ENCODE measurements at regions not wholly inside any gene's neighbourhood (a gene's known extent, or its start where the extent isn't known, plus 50 kb on each side); places are given as distances from the start of the nearest gene placed in this dataset.
"Not testable (repeated sequence)": the region's sequence is repeated elsewhere in the genome, so short reads cannot be mapped to it uniquely, and the experiment has no call there.

- DNase-seq (ENCODE audit: low read depth) = no peak
Observed at GRCh38 chr7:68244389-68244788, 1247.8 kb downstream of the TYW1 start.

- DNase-seq (ENCODE audit: low read depth) = no peak
Observed at GRCh38 chr7:68245688-68246087, 1249.1 kb downstream of the TYW1 start.

DNA sequence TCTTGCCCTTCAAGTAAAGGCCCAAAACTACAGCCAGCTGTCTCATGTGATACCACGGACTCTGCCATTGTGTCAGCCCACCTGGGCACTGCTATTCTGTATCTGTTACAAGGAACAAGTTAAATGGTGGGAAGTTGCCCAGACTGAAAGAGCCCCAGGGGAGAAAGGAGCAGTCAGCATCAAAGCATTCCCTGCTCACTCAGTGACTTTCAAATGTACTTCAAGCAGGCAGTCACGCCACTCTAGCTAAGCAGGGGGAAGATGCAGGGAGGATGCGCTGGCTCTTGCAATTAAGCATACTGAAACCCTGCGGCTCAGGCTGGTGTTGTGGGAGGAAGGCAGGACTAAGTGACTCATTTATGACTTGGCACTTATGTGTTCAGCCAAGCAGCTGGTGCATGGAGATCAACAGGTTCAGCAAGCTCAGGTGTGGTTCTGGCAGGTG is 1249.6 kb downstream of the TYW1 start:
- no peak for DNase-seq (ENCODE audit: low read depth)

DNA sequence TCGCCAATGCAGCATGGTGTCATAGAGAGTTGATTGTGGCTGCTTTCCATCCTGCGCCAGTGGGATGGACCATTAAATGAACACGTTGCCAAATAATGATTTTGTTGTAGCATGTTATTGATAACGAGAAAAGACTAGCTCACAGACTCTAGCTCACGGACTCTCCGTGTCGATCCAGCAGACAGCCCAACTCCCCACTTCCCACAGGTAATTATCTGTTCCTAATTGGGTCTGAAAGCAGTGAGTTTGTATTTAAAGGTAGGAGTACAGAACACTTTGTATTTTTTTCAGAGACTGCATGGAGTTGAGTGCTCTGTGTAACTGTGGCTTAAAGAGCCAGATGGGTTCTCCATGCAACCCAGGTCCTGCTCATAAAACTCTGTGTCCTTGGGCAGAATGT is 1250.5 kb downstream of the TYW1 start:
- no peak for DNase-seq (ENCODE audit: low read depth)

DNA sequence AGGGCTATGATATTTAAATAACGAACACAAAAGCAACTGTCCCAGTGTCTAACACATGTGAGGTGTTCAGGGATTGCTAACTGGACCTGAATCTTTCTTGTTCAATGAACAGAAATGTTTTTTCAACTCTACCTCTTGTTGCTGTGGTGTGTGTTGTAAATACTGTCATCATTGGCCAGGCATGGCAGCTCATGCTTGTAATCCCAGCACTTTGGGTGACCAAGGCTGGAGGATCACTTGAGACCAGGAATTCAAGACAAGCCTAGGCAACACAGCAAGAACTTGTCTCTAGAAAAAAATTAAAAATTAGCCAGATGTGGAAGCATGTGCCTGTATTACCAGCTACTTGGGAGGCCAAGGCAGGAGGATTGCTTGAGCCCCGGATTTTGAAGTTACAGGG is 1250.9 kb downstream of the TYW1 start:
- no peak for DNase-seq (ENCODE audit: low read depth)

- DNase-seq (ENCODE audit: low read depth) = no peak
Observed at GRCh38 chr7:68248973-68249372, 1252.3 kb downstream of the TYW1 start.

DNA sequence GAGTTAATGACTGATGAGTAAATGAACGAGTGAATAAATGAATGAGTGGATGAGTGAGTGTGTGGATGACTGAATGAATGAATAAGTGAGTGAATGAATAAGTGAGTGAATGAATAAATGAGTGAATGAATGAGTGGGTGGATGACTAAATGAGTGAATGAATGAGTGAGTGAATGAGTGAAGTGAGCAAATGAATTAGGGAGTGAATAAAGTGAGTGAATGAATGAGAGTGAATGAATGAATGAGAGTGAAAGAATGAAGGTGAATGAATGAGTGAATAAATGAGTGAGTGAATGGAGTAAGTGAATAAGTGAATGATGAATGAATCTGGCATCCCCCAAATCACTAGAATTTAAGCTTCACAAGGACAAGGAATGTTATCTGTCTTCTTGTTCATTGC is 1253.0 kb downstream of the TYW1 start:
- no peak for DNase-seq (ENCODE audit: low read depth)

DNA sequence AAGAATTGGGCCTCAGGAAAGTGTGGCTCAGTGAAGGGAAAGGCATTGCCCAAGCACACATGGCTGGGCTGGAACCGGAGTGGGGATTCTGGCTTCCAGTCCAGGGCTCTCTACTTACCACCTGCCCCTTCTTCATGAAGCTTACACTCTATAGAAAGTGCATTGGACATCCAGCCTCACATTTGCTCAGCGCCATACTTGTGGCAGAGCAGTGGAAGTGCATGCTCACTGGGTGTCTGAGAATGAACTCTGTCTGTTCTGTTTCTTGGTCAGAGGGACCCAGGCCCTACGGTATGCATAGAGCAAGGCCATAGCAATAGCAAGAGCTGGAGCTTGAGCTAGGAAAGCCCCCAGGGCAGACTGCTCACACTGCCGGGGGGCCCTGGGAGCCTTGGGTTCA is 1253.5 kb downstream of the TYW1 start:
- no peak for DNase-seq (ENCODE audit: low read depth)

GRCh38 chr7:68254815-68255214 is 1258.2 kb downstream of the TYW1 start:
- DNase-seq (ENCODE audit: low read depth) = not testable (repeated sequence)

- no peak for DNase-seq (ENCODE audit: low read depth)
Observed at GRCh38 chr7:68256295-68256694, 1259.7 kb downstream of the TYW1 start.

DNA sequence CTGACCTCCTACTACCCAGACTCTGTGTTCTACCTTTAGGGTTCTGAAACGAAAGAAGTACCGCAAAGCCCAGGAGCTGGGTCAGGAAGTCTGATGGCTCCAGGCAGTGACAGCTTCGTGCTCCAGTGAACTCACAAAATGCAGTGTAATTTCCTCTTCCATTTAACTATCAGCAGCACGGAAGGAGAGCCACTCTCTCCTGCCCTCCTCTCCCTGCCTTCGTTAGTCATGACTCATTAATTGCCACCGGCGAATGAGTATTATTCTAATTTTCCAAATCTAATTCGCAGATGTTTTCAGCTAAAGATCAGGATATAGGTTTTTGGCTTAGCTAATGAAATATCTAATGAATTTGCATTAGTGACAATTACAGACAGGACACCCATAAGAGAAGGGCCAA is 1262.0 kb downstream of the TYW1 start:
- no peak for DNase-seq (ENCODE audit: low read depth)

DNA sequence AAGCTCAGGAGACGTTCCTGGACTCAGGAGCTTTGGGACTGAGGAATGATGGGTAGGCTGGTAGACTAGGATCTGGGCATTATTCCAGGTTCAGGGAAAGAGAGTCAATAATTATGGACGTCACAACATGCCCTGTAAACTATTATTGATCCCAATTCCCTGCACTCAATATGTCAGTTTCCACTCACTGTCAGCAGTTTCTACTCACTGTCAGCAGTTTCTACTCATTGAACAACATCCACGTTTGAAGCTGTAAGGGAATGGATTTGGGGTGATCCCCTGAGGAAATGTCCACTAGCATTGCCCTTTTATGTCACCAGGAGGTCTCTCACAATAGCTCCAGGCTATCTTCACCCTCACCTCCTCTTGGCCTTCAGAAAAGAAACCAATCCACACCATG is 1268.6 kb downstream of the TYW1 start:
- DNase-seq (ENCODE audit: low read depth) = no peak

DNA sequence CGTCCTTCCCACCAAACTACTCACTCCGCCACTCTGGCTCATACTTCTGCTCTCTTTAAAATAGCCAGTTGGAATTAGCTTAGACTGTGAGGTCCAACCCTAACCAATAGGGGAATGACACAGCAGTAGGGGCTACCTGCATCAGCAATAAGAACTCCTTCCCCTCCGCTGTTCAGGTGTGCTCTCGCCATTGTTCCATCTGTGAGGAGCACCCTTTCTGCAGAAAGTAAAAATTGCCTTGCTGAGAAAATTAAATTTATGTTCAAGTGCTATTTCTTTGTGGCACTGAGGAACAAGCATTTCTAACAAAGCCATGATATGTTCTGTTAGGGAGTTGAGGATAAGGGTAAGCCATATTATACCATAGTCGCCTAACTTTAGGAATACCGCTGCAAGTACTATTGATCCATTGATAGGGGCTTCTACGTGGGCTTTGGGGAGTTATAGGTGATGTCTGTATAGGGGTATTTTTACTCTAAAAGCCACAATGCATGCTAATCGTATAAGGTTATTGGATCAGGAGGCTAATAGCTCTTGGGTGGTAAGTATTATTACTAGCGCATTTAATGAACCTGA is 1269.5 kb downstream of the TYW1 start:
- no peak for DNase-seq (ENCODE audit: low read depth)

DNA sequence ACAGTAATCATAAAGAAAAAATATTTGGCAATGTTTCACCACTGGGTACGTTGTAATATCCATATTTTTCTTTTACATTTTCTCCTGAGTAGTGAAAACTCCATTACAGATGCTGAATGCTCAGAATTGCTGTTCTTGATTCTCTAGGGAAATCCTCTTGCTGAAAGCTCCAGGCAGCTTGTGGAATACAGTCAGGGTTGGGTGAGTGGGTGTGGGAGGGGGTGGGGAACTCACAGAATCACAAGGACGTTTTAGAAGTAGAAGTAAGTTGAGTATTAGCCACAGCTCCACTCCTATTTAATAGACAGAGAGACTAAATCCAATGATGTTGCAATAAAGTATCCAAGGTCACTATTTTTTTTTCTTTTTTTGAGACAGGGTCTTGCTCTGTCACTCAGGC is 1270.9 kb downstream of the TYW1 start:
- no peak for DNase-seq (ENCODE audit: low read depth)

DNA sequence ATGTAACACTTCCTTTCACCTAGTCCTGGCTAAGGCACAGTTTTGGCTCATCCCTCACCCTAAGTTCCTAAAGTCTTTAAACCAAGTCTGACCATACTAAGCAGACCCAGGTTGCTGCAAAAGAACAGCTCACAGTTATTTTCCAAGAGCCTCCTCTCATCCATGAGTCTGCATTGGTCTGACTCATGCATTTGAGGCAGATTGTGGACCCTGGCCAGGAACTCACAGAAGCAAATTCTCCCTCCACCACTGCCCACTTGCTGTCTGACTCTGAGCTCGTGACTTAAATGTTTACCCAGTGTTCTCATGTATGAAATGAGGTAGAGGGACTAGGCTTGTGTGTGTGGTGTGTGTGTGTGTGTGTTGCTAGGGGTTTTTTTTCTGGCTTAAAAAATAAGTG is 1272.8 kb downstream of the TYW1 start:
- no peak for DNase-seq (ENCODE audit: low read depth)

DNA sequence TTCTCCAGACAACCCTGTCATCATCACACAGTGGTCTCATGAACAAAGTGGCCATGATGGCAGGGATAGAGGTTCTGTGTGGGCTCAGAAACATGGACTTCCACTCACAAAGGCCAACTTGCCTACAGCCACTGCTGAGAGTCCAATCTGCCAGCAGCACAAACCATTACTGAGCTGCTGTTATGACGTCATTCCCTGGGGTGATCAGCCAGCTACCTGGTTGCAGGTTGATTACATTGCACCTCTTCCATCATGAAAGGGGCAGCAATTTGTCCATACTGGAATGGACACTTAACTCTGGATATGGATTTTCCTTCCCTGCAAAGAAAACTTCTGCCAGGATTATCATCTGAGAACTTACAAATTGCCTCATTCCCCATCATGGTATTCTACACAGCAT is 1275.9 kb downstream of the TYW1 start:
- no peak for DNase-seq (ENCODE audit: low read depth)

DNA sequence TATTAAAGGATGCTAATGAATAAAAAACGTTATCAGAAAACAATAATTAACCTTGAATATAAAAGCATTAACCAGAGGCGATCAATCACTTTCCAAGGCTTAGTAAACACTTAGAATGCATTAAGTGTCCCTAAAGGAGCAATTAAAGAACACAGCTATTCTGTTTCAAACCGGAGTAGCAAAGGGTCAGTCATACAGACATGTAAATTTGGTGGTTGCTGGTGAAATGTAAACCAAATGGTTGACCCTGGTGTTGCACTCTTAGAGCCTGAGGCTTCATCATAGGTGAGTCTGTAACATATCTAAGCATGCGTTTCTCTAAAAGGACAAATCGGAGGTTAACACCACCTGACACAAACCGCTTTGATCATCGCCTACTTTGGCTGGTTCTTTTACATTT is 1280.1 kb downstream of the TYW1 start:
- no peak for DNase-seq (ENCODE audit: low read depth)

- no peak for DNase-seq (ENCODE audit: low read depth)
Observed at GRCh38 chr7:68279827-68280400, 1283.3 kb downstream of the TYW1 start.

GRCh38 chr7:68280931-68281330 is 1284.3 kb downstream of the TYW1 start:
- DNase-seq (ENCODE audit: low read depth) = no peak

DNA sequence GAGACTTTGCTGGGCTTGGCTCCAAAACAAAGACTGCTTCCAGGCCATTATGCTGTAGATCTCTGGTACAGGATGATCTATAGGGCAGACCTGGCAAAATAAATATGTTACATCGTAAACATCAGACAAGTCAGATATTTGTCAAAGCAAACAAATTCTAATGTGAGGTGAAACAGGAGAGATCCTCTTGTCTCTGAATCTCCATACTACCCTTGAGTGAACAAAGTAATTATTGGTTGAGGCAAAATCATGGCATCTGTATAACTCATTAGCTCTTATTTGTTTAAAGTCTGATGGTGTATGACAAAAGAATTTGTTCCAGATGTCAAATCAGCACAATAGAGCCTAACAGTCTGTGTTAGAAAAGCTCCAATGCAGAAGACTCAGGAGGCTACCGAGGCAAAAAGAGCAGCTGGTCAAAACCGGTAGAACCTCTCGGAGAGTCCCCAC is 1291.5 kb downstream of the TYW1 start:
- DNase-seq (ENCODE audit: low read depth) = no peak

DNA sequence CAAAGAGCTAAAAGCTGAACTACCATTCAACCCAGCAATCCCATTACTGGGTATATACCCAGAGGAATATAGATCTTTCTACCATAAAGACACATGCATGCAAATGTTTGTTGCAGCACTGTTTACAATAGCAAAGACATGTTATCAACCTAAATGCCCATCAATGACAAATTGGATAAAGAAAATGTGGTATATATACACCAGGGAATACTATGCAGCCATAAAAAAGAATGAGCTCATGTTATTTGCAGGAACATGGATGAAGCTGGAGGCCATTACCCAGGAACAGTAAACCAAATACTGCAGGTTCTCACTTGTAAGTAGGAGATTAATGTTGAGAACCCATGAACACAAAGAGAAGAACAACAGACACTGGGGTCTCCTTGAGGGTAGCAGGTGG is 1295.1 kb downstream of the TYW1 start:
- DNase-seq (ENCODE audit: low read depth) = no peak

DNA sequence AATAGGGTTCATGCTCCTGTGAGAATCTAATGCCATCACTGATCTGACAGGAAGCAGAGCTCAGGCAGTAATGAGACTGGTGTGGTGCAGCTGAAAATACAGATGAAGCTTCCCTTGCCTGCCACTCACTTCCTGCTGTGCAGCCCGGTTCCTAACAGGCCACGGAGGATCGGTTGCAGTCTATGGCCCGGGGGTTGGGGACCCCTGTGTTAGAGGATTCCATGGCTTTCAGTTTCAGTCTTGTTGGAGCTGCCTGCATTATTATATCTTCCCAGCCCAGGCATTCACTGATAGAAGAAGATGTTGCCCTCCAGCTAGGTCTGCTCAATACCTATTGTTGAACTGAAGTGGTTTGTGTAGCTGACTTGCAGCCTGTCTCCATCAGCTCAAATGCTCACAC is 1298.8 kb downstream of the TYW1 start:
- DNase-seq (ENCODE audit: low read depth) = no peak

GRCh38 chr7:68304536-68304935 is 1293.7 kb upstream of the AUTS2 start:
- DNase-seq (ENCODE audit: low read depth) = no peak

DNA sequence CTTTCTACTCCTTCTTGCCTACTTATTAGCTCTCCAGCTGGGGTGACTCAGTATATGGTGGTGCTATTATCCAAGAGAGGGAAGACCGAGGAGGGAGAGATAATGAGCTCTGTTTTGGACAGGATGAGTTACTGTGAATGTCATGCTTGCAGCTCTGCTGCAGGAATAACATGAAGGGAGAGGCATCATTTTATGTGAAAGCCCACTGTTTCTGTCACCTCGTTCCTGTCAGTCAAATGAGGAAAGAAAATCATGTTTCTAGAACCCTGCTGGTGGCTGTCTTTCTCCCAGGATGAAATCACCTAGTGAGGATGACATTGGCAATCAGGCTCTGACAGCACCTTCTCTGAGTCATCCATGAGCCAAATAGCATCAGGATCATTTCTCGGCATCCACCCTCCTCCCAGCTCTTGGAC is 1291.6 kb upstream of the AUTS2 start:
- no peak for DNase-seq (ENCODE audit: low read depth)

Data from HS-27A (cell line).